ENCODE measurements at regions not wholly inside any gene's neighbourhood (a gene's known extent, or its start where the extent isn't known, plus 50 kb on each side); places are given as distances from the start of the nearest gene placed in this dataset.

GRCh38 chr2:194591192-194591591 lies 1065.8 kb upstream of the SLC39A10 start:
- RAD21 ChIA-PET (ENCODE audit: unreplicated experiment) = interaction anchor here (0.7 kb wide), 2 partner anchors 23 to 44 kb away, joined by 4 read pairs; no protein-coding TSS in a partner anchor
- Histone ChIP-seq H3K36me3 (ENCODE audit: control insufficient read depth in 2 of 2, insufficient read depth in 2 of 2, low read length in 1 of 2) (no peaks in the 10 kb centered on the region), H3K79me2 (ENCODE audit: control insufficient read depth, insufficient read depth, low read length) (no peaks in the 10 kb centered on the region), H3K4me3 (no peak overlapping the region), H3K4me1 (ENCODE audit: control insufficient read depth, insufficient read depth, low read length) (no peaks in the 10 kb centered on the region), H3K9ac (ENCODE audit: control insufficient read depth, insufficient read depth, low read length) (no peak overlapping the region), H3K27me3 (replicated peaks in 1 of 2; ENCODE audit: control insufficient read depth in 2 of 2, insufficient read depth in 2 of 2, low read length in 1 of 2) (no peaks in the 10 kb centered on the region), H3K9me3 (replicated peaks; ENCODE audit: control insufficient read depth, insufficient read depth, low read length) (no peaks in the 10 kb centered on the region), H4K20me1 (ENCODE audit: control insufficient read depth, insufficient read depth) (no peaks in the 10 kb centered on the region), H3K27ac (ENCODE audit: control insufficient read depth, insufficient read depth) (no peak overlapping the region), H2AFZ (ENCODE audit: control insufficient read depth, low read depth, low read length) (no peak overlapping the region), H3K4me2 (ENCODE audit: control insufficient read depth, insufficient read depth) (no peak overlapping the region)
- in situ Hi-C loops (cut with MboI) (no loop called here), intact Hi-C loops (cut with micrococcal nuclease; ENCODE audit: unreplicated experiment) (no loop called here)
- WGBS (ENCODE audit: insufficient coverage, insufficient replicate concordance, low lambda C conversion rate, missing lambda C conversion rate) = 6% methylated on average over 1 of the region's 1 CpG
- POLR2A ChIA-PET = interaction anchor here (1.1 kb wide), 1 partner anchor 23 kb away, joined by 3 read pairs; no protein-coding TSS in a partner anchor
- ATAC-seq (peak; percentile 48), DNase-seq (ENCODE audit: low read depth, low spot score) (no peak), FAIRE-seq (no peak)
- CTCF ChIA-PET = no interaction called here
- SMC1A ChIA-PET (ENCODE audit: uncharacterized antibody, unreplicated experiment) = no interaction called here
- BruUV-seq (replicated peaks) = no TSS peak
- TF ChIP-seq ZZZ3 (IDR thresholded peaks at IDR 0.05; ENCODE audit: control insufficient read depth, insufficient read length, low read depth) (no peak), NRF1 (conservative IDR thresholded peaks at IDR 0.05; ENCODE audit: low read depth, low read length) (no peak), EED (IDR thresholded peaks at IDR 0.05; ENCODE audit: low read depth) (no peak), FOXK2 (IDR thresholded peaks at IDR 0.05) (no peak), EP300 (IDR thresholded peaks at IDR 0.05; ENCODE audit: borderline replicate concordance in 1 of 2, control insufficient read depth in 1 of 2, low read depth in 2 of 2, low read length in 2 of 2) (no peak)

GRCh38 chr2:194587739-194588270 lies 1069.2 kb upstream of the SLC39A10 start:
- no peaks in the 10 kb centered on the region for H3K79me2 ChIP-seq (ENCODE audit: control insufficient read depth, insufficient read depth, low read length)
- ChIA-PET SMC1A (ENCODE audit: uncharacterized antibody, unreplicated experiment) (no interaction called here), CTCF (no interaction called here), RAD21 (ENCODE audit: unreplicated experiment) (no interaction called here), POLR2A (no interaction called here)
- no peaks in the 10 kb centered on the region for H3K27me3 ChIP-seq (replicated peaks in 1 of 2; ENCODE audit: control insufficient read depth in 2 of 2, insufficient read depth in 2 of 2, low read length in 1 of 2)
- FAIRE-seq (no peak), DNase-seq (ENCODE audit: low read depth, low spot score) (no peak), ATAC-seq (no peak)
- H3K27ac ChIP-seq (ENCODE audit: control insufficient read depth, insufficient read depth) = no peak overlapping the region
- H3K4me2 ChIP-seq (ENCODE audit: control insufficient read depth, insufficient read depth) = no peak overlapping the region
- 88% methylated on average over 1 of the region's 1 CpG for WGBS (ENCODE audit: insufficient coverage, insufficient replicate concordance, low lambda C conversion rate, missing lambda C conversion rate)
- intact Hi-C loops (cut with micrococcal nuclease; ENCODE audit: unreplicated experiment) (no loop called here), in situ Hi-C loops (cut with MboI) (no loop called here)
- no peak overlapping the region for H2AFZ ChIP-seq (ENCODE audit: control insufficient read depth, low read depth, low read length)
- no peaks in the 10 kb centered on the region for H3K9me3 ChIP-seq (replicated peaks; ENCODE audit: control insufficient read depth, insufficient read depth, low read length)
- no peaks in the 10 kb centered on the region for H3K36me3 ChIP-seq (ENCODE audit: control insufficient read depth in 2 of 2, insufficient read depth in 2 of 2, low read length in 1 of 2)
- TF ChIP-seq PAX8 (IDR thresholded peaks at IDR 0.05) (no peak), PRDM15 (CRISPR knock-in tag; IDR thresholded peaks at IDR 0.05) (no peak)
- BruUV-seq (replicated peaks) = no TSS peak
- H4K20me1 ChIP-seq (ENCODE audit: control insufficient read depth, insufficient read depth) = no peaks in the 10 kb centered on the region
- H3K9ac ChIP-seq (ENCODE audit: control insufficient read depth, insufficient read depth, low read length) = no peak overlapping the region
- H3K4me3 ChIP-seq = no peak overlapping the region
- no peaks in the 10 kb centered on the region for H3K4me1 ChIP-seq (ENCODE audit: control insufficient read depth, insufficient read depth, low read length)

Measured in GM12878 (cell line).